22Rv1 (cell line): ENCODE measurements at regions not wholly inside any gene's neighbourhood (a gene's known extent, or its start where the extent isn't known, plus 50 kb on each side); places are given as distances from the start of the nearest gene placed in this dataset.

Experiments
- H3K27ac ChIP-seq: fragments of 450-650 bp; 2 replicates; pipeline ENCODE4 v1.5.1; 2017
- ZFX ChIP-seq: fragments of 450-650 bp; IDR thresholded peaks from 2 replicates; pipeline ENCODE4 v1.6.1; 2017; ENCODE audit warnings: antibody characterized with exemption, borderline replicate concordance
- TF ChIP-seq, protein P1 (sequence below): fragments of 450-650 bp; IDR thresholded peaks from 2 replicates; pipeline ENCODE4 v1.5.1; 2017; ENCODE audit warnings: mild to moderate bottlenecking

GRCh38 chr16:86007524-86007923 lies 108.6 kb downstream of the IRF8 start:
- TF ChIP-seq, protein P1, sequence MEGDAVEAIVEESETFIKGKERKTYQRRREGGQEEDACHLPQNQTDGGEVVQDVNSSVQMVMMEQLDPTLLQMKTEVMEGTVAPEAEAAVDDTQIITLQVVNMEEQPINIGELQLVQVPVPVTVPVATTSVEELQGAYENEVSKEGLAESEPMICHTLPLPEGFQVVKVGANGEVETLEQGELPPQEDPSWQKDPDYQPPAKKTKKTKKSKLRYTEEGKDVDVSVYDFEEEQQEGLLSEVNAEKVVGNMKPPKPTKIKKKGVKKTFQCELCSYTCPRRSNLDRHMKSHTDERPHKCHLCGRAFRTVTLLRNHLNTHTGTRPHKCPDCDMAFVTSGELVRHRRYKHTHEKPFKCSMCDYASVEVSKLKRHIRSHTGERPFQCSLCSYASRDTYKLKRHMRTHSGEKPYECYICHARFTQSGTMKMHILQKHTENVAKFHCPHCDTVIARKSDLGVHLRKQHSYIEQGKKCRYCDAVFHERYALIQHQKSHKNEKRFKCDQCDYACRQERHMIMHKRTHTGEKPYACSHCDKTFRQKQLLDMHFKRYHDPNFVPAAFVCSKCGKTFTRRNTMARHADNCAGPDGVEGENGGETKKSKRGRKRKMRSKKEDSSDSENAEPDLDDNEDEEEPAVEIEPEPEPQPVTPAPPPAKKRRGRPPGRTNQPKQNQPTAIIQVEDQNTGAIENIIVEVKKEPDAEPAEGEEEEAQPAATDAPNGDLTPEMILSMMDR: no peak
- no peak for TF ChIP-seq ZFX
- no peak overlapping the region for H3K27ac ChIP-seq

DNA sequence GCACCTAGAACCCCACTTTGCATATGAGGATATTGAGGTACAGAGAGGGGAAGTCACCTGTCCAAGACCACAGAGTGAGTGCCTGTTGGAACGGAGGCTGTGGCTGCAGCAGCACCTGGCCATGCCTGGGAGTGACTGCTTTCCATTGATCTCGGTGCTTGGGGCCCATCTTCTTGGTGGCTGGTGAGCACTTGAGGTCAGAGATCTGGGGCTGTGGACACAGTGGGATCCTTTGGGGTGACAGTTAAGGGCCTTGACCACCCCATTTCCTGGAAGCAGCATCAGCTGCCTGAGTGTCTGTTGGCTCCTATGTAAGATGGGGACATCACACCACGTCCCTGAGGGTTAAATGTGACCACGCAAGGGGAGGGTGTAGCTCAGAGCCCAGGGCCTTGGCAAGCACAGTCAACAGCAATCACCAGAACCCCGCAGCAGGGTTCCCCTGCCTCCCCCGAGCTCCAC lies 111.7 kb downstream of the IRF8 start:
- no peak overlapping the region for H3K27ac ChIP-seq
- no peak for TF ChIP-seq ZFX
- TF ChIP-seq, protein P1: no peak

- H3K27ac ChIP-seq: no peak overlapping the region
- TF ChIP-seq, protein P1: no peak
- TF ChIP-seq ZFX: no peak
These were observed 112.6 kb downstream of the IRF8 start for GRCh38 chr16:86011532-86011931.

- no peak overlapping the region for H3K27ac ChIP-seq
- TF ChIP-seq, protein P1: no peak
- TF ChIP-seq ZFX: no peak
These were observed 113.3 kb downstream of the IRF8 start for GRCh38 chr16:86012221-86012620.

- TF ChIP-seq, protein P1: no peak
- TF ChIP-seq ZFX: no peak
- no peak overlapping the region for H3K27ac ChIP-seq
These were observed 114.9 kb downstream of the IRF8 start for GRCh38 chr16:86013867-86014266.

GRCh38 chr16:86015606-86016005 lies 116.6 kb downstream of the IRF8 start:
- TF ChIP-seq, protein P1: no peak
- TF ChIP-seq ZFX: no peak
- no peak overlapping the region for H3K27ac ChIP-seq

- TF ChIP-seq, protein P1: peak; percentile 82
- TF ChIP-seq ZFX: no peak
- no peak overlapping the region for H3K27ac ChIP-seq
These were observed 117.4 kb downstream of the IRF8 start for GRCh38 chr16:86016201-86016965.
